ENCODE measurements at regions not wholly inside any gene's neighbourhood (a gene's known extent, or its start where the extent isn't known, plus 50 kb on each side); places are given as distances from the start of the nearest gene placed in this dataset.
A peak's percentile ranks its signal among the peaks of the same experiment; 100 is the strongest.

DNA sequence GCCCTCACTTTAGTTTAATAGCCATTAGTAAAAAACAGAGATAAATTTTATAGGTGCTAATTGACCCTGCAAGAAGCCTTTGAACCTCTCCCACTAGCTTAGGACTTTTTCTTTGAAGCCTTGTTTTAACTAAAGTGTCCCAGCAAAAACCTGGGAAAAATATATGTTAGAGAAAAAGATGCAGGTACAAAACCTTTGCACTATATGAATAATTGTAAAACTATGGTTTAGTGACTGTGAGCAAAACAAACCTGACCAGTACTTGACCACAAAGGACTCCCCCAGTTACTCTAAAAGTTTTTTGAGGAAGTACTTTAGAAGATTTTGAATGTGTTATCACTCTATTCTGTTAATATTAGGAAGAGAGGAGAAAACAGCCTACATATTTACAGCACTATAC is 123.3 kb upstream of the TP63 start (continued):
- TF ChIP-seq, protein P1, sequence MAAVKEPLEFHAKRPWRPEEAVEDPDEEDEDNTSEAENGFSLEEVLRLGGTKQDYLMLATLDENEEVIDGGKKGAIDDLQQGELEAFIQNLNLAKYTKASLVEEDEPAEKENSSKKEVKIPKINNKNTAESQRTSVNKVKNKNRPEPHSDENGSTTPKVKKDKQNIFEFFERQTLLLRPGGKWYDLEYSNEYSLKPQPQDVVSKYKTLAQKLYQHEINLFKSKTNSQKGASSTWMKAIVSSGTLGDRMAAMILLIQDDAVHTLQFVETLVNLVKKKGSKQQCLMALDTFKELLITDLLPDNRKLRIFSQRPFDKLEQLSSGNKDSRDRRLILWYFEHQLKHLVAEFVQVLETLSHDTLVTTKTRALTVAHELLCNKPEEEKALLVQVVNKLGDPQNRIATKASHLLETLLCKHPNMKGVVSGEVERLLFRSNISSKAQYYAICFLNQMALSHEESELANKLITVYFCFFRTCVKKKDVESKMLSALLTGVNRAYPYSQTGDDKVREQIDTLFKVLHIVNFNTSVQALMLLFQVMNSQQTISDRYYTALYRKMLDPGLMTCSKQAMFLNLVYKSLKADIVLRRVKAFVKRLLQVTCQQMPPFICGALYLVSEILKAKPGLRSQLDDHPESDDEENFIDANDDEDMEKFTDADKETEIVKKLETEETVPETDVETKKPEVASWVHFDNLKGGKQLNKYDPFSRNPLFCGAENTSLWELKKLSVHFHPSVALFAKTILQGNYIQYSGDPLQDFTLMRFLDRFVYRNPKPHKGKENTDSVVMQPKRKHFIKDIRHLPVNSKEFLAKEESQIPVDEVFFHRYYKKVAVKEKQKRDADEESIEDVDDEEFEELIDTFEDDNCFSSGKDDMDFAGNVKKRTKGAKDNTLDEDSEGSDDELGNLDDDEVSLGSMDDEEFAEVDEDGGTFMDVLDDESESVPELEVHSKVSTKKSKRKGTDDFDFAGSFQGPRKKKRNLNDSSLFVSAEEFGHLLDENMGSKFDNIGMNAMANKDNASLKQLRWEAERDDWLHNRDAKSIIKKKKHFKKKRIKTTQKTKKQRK (IDR thresholded peaks at IDR 0.05; ENCODE audit: low read depth, low read length): no peak
- TF ChIP-seq NFXL1 (IDR thresholded peaks at IDR 0.05; ENCODE audit: borderline replicate concordance): no peak
- no peak for TF ChIP-seq RAD51 (IDR thresholded peaks at IDR 0.05)
- peak; percentile 86 for TF ChIP-seq NFIC (IDR thresholded peaks at IDR 0.05; ENCODE audit: low read depth, low read length)
- no peak for TF ChIP-seq SMAD1 (IDR thresholded peaks at IDR 0.05; ENCODE audit: low read depth, partially characterized antibody)
- TF ChIP-seq CBFB (IDR thresholded peaks at IDR 0.05; ENCODE audit: low read depth): no peak
- TF ChIP-seq SRF (IDR thresholded peaks at IDR 0.05; ENCODE audit: low read depth in 2 of 2, low read length in 2 of 2): no peak
- TF ChIP-seq SREBF2 (IDR thresholded peaks at IDR 0.05; ENCODE audit: low read length): no peak
- TF ChIP-seq FOXK2 (IDR thresholded peaks at IDR 0.05): no peak
- TF ChIP-seq SMARCA5 (IDR thresholded peaks at IDR 0.05): peak; percentile 13; the same call in 1 of the 2 replicates
- TF ChIP-seq YY1 (IDR thresholded peaks at IDR 0.05; ENCODE audit: low read depth, low read length): no peak
- TF ChIP-seq TCF12 (IDR thresholded peaks at IDR 0.05; ENCODE audit: low read depth, low read length): no peak
- TF ChIP-seq BMI1 (IDR thresholded peaks at IDR 0.05; ENCODE audit: borderline replicate concordance): no peak
- TF ChIP-seq, protein P2, sequence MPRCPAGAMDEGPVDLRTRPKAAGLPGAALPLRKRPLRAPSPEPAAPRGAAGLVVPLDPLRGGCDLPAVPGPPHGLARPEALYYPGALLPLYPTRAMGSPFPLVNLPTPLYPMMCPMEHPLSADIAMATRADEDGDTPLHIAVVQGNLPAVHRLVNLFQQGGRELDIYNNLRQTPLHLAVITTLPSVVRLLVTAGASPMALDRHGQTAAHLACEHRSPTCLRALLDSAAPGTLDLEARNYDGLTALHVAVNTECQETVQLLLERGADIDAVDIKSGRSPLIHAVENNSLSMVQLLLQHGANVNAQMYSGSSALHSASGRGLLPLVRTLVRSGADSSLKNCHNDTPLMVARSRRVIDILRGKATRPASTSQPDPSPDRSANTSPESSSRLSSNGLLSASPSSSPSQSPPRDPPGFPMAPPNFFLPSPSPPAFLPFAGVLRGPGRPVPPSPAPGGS (IDR thresholded peaks at IDR 0.05; ENCODE audit: borderline replicate concordance, insufficient read depth, low read depth, low read length, poor library complexity, severe bottlenecking): no peak
- TF ChIP-seq, protein P3, sequence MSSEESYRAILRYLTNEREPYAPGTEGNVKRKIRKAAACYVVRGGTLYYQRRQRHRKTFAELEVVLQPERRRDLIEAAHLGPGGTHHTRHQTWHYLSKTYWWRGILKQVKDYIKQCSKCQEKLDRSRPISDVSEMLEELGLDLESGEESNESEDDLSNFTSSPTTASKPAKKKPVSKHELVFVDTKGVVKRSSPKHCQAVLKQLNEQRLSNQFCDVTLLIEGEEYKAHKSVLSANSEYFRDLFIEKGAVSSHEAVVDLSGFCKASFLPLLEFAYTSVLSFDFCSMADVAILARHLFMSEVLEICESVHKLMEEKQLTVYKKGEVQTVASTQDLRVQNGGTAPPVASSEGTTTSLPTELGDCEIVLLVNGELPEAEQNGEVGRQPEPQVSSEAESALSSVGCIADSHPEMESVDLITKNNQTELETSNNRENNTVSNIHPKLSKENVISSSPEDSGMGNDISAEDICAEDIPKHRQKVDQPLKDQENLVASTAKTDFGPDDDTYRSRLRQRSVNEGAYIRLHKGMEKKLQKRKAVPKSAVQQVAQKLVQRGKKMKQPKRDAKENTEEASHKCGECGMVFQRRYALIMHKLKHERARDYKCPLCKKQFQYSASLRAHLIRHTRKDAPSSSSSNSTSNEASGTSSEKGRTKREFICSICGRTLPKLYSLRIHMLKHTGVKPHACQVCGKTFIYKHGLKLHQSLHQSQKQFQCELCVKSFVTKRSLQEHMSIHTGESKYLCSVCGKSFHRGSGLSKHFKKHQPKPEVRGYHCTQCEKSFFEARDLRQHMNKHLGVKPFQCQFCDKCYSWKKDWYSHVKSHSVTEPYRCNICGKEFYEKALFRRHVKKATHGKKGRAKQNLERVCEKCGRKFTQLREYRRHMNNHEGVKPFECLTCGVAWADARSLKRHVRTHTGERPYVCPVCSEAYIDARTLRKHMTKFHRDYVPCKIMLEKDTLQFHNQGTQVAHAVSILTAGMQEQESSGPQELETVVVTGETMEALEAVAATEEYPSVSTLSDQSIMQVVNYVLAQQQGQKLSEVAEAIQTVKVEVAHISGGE (CRISPR knock-in tag; IDR thresholded peaks at IDR 0.05): no peak
- TF ChIP-seq CBX5 (IDR thresholded peaks at IDR 0.05; ENCODE audit: low read depth): no peak
- TF ChIP-seq RBBP5 (conservative IDR thresholded peaks at IDR 0.05): no peak
- no peak for TF ChIP-seq CHD1 (IDR thresholded peaks at IDR 0.05; ENCODE audit: low read depth, low read length)
- TF ChIP-seq IKZF2 (IDR thresholded peaks at IDR 0.05): peak; percentile 35 to 51; a peak in 1 of 4 replicates
- no peak for TF ChIP-seq SREBF1 (IDR thresholded peaks at IDR 0.05; ENCODE audit: low read length)
- TF ChIP-seq, protein P4, sequence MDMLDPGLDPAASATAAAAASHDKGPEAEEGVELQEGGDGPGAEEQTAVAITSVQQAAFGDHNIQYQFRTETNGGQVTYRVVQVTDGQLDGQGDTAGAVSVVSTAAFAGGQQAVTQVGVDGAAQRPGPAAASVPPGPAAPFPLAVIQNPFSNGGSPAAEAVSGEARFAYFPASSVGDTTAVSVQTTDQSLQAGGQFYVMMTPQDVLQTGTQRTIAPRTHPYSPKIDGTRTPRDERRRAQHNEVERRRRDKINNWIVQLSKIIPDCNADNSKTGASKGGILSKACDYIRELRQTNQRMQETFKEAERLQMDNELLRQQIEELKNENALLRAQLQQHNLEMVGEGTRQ (IDR thresholded peaks at IDR 0.05; ENCODE audit: borderline replicate concordance, low read depth, low read length): no peak
- TF ChIP-seq KAT2A (conservative IDR thresholded peaks at IDR 0.05; ENCODE audit: control insufficient read depth, low read depth, low read length): no peak
- no peak for TF ChIP-seq NBN (IDR thresholded peaks at IDR 0.05)
- no peak for TF ChIP-seq NR2C2 (IDR thresholded peaks at IDR 0.05; ENCODE audit: borderline replicate concordance, control insufficient read depth, insufficient read length, low read depth)
- no peak for TF ChIP-seq ESRRA (IDR thresholded peaks at IDR 0.05; ENCODE audit: low read length)

Data from GM12878 (cell line).